ENCODE measurements at regions not wholly inside any gene's neighbourhood (a gene's known extent, or its start where the extent isn't known, plus 50 kb on each side); places are given as distances from the start of the nearest gene placed in this dataset.

DNA sequence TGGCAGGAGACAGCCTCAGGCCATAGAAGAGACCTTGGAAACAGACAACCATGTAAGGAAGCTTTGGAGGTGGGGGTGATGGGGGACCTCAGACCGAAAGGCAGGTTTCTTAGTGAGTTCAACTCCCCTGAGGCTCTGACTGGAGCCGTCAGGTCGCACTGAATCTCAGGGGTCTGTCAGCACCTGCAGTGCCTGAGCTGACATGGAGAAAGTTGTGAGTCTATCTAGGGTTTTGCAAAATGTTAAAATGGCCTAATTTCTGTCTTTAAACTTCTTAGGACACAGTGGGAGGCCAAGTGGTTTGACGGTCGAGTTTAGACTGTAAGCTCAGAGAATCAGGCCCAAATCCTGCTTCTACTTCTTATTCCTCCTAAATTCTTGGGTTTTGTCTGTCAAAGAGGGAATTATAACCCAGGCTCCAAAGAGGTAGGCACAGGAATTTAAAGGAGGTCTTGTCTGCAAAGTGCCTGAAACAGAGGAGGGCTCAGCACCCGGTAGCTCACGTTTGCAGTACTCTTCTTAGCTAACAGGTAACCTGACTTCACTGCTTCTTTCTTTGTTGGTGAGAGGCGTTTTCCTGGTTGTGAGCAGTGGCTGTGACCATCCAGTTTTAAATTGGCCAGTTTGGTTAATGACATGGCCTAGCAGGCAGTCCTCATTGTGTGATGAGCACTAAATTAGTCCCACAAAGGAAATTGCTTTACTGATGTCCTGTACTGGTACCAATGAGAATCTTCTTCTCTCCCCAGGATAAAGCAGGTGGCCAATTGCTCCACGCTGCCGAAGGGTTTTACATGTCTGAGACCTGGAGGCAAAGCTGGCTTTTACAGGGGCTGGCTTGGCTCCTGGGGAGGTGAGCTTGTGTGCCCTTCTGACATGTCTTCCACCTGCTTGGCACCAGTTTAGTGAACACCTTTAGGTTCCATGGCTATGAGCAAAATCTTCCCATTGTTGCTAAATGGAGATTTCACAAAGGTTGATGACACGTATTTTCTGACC, 95.7 kb downstream of the MYCN start:
- H3K4me2 ChIP-seq (ENCODE audit: low read length) = no peak overlapping the region
- H3K36me3 ChIP-seq (ENCODE audit: control insufficient read depth, insufficient read depth, low read length) = no peaks in the 10 kb centered on the region
- no peak overlapping the region for H3K4me3 ChIP-seq (ENCODE audit: low read depth, low read length)
- H3K27ac ChIP-seq = no peak overlapping the region
- no peaks in the 10 kb centered on the region for H3K9me3 ChIP-seq (ENCODE audit: control insufficient read depth, low read length)
- H3K4me1 ChIP-seq = no peaks in the 10 kb centered on the region
- no peak for TF ChIP-seq CTCF (IDR thresholded peaks at IDR 0.05)
- H2AFZ ChIP-seq = no peak overlapping the region
- no peaks in the 10 kb centered on the region for H3K79me2 ChIP-seq
- H3K27me3 ChIP-seq (ENCODE audit: control insufficient read depth, insufficient read depth, low read length) = no peaks in the 10 kb centered on the region
- no peak overlapping the region for H3K9ac ChIP-seq

DNA sequence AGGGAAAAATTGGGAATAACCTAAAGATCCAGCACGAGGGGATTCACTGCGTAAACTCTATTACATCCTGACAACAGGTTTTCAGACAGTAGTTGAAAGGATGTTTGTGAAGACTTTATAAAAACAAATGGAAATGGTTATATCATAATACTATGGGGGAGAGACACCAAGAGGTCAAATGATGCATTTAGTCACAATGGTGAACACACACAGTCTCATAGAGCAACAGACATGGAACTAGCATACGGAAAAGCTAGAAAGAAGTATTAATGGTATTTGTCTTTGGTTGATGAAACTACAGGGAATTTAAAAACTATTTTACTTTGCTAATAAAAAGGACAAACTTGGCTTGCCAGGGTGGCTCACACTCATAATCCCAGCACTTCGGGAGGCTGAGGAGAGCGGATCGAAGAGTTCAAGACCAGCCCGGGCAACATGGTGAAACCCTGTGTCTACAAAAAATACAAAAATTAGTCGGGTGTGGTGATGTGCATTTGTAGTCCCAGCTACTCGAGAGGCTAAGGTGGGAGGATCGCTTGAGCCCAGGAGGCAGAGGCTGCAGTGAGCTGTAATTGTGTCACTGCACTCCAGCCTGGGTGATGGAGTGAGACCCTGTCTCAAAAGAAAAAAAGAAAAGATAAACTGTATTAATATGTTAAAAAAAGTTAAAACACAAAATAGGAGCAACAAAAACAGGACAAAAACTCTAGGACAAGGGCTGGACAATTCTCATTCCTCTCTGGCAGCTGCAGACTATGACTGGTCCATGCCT, 94.8 kb downstream of the MYCN start:
- no peak overlapping the region for H3K4me2 ChIP-seq (ENCODE audit: low read length)
- no peaks in the 10 kb centered on the region for H3K79me2 ChIP-seq
- H3K4me1 ChIP-seq = no peaks in the 10 kb centered on the region
- H3K36me3 ChIP-seq (ENCODE audit: control insufficient read depth, insufficient read depth, low read length) = no peaks in the 10 kb centered on the region
- no peak overlapping the region for H3K9ac ChIP-seq
- H3K27ac ChIP-seq = no peak overlapping the region
- no peak overlapping the region for H2AFZ ChIP-seq
- no peaks in the 10 kb centered on the region for H3K9me3 ChIP-seq (ENCODE audit: control insufficient read depth, low read length)
- no peak for TF ChIP-seq CTCF (IDR thresholded peaks at IDR 0.05)
- no peak overlapping the region for H3K4me3 ChIP-seq (ENCODE audit: low read depth, low read length)
- no peaks in the 10 kb centered on the region for H3K27me3 ChIP-seq (ENCODE audit: control insufficient read depth, insufficient read depth, low read length)

DNA sequence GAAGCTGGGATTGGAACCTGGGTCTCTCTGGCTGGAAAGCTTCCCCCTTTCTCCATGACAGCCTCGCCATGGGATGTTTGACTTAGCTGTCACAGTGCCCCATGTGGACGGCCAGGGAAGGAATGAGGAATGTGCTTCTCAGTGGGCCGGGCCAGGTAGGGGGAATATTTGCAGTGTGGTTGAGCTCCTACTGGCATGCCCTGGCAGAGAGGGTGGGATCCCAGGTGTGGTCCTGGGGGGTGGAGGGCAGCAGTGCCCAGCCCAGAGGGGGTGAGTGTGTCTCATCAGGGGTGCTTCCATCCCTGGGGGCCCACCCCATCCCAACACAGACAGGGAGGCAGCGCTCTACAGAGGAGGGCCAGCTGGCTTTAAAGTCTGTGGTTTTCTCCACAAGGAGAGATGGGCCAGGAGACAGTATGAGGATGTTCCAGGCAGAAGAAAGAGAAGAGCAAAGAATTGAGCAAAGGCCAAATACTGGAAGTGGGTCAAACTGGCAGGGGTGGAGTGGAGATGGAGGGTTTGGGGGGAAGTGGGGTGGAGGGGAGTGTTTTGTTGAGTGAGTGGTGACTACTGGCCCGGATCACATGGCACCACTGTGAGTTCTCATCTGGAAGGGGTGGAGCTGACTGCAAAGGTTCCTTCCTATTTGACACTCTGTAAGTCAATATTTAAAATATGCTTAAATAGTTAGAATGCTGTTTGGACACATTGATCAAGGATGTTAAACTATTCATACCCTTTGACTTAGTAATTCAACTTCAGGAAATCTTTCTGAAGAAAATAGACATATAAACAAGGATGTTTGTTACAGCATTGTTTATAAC, 94.0 kb downstream of the MYCN start:
- no peak overlapping the region for H2AFZ ChIP-seq
- no peaks in the 10 kb centered on the region for H3K79me2 ChIP-seq
- H3K4me1 ChIP-seq = no peaks in the 10 kb centered on the region
- no peaks in the 10 kb centered on the region for H3K9me3 ChIP-seq (ENCODE audit: control insufficient read depth, low read length)
- no peak for TF ChIP-seq CTCF (IDR thresholded peaks at IDR 0.05)
- H3K27me3 ChIP-seq (ENCODE audit: control insufficient read depth, insufficient read depth, low read length) = no peaks in the 10 kb centered on the region
- H3K4me3 ChIP-seq (ENCODE audit: low read depth, low read length) = no peak overlapping the region
- H3K9ac ChIP-seq = no peak overlapping the region
- H3K27ac ChIP-seq = no peak overlapping the region
- H3K36me3 ChIP-seq (ENCODE audit: control insufficient read depth, insufficient read depth, low read length) = no peaks in the 10 kb centered on the region
- no peak overlapping the region for H3K4me2 ChIP-seq (ENCODE audit: low read length)

- no peak overlapping the region for H3K9ac ChIP-seq
- H2AFZ ChIP-seq = no peak overlapping the region
- no peaks in the 10 kb centered on the region for H3K79me2 ChIP-seq
- H3K4me1 ChIP-seq = no peaks in the 10 kb centered on the region
- no peaks in the 10 kb centered on the region for H3K27me3 ChIP-seq (ENCODE audit: control insufficient read depth, insufficient read depth, low read length)
- no peak overlapping the region for H3K4me2 ChIP-seq (ENCODE audit: low read length)
- no peaks in the 10 kb centered on the region for H3K9me3 ChIP-seq (ENCODE audit: control insufficient read depth, low read length)
- H3K27ac ChIP-seq = no peak overlapping the region
- H3K36me3 ChIP-seq (ENCODE audit: control insufficient read depth, insufficient read depth, low read length) = no peaks in the 10 kb centered on the region
- TF ChIP-seq CTCF (IDR thresholded peaks at IDR 0.05) = no peak
- H3K4me3 ChIP-seq (ENCODE audit: low read depth, low read length) = no peak overlapping the region
These were observed 92.6 kb downstream of the MYCN start for GRCh38 chr2:16033032-16033293.
